ENCODE measurements at regions not wholly inside any gene's neighbourhood (a gene's known extent, or its start where the extent isn't known, plus 50 kb on each side); places are given as distances from the start of the nearest gene placed in this dataset.

DNA sequence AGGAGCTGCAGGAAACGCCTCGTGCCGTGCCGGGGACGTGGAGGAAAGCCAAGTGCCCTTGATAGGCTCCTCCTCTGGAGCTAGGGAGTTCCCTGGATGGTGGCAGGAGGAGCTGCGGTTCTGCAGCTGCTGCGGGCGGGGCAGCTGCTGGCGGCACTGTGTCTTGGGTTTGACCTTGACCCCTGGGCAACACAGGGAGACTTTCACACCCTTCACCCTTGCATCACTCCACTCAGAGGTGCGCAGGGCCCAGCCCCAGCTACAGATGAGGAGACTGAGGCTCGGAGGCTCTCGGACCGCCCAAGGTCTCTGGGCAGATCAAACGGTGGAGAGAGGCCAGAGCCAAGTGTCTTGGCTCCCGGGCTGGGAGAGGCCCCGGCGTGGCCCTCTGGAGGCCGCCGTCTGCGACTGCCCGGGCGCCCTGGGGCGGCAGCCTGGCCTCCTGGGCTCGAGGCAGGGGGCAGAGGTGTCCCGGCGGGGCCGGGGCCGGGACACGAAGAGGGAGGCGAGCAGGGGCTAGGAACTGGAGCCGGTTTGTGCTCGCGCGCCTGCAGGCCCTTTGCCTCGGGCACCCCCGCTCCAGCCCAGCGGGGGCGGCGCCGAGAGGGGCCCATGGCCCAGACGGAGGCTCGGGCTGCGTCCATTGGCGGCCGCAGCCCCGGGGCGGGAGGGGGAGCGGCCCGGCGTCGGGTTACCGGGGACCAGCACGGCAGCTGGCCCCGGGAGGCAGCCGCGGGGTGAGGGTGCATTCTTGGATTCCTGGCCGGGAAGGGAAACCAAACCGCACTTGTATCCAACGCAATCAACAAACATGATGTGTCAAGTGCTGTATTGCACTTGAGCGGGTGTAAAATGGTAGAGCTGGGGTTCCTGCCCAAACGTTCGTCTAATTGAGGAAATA is 129.6 kb upstream of the SLC1A4 start (continued):
- TF ChIP-seq, protein P1, sequence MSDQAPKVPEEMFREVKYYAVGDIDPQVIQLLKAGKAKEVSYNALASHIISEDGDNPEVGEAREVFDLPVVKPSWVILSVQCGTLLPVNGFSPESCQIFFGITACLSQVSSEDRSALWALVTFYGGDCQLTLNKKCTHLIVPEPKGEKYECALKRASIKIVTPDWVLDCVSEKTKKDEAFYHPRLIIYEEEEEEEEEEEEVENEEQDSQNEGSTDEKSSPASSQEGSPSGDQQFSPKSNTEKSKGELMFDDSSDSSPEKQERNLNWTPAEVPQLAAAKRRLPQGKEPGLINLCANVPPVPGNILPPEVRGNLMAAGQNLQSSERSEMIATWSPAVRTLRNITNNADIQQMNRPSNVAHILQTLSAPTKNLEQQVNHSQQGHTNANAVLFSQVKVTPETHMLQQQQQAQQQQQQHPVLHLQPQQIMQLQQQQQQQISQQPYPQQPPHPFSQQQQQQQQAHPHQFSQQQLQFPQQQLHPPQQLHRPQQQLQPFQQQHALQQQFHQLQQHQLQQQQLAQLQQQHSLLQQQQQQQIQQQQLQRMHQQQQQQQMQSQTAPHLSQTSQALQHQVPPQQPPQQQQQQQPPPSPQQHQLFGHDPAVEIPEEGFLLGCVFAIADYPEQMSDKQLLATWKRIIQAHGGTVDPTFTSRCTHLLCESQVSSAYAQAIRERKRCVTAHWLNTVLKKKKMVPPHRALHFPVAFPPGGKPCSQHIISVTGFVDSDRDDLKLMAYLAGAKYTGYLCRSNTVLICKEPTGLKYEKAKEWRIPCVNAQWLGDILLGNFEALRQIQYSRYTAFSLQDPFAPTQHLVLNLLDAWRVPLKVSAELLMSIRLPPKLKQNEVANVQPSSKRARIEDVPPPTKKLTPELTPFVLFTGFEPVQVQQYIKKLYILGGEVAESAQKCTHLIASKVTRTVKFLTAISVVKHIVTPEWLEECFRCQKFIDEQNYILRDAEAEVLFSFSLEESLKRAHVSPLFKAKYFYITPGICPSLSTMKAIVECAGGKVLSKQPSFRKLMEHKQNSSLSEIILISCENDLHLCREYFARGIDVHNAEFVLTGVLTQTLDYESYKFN (CRISPR knock-in tag; conservative IDR thresholded peaks at IDR 0.05): peak; percentile 46; the same call in 1 of the 2 replicates
- TF ChIP-seq HDAC6 (IDR thresholded peaks at IDR 0.05; ENCODE audit: low read depth, low read length): no peak
- TF ChIP-seq CC2D1A (CRISPR knock-in tag; IDR thresholded peaks at IDR 0.05): no peak
- no peak for TF ChIP-seq SP1 (IDR thresholded peaks at IDR 0.05)
- TF ChIP-seq SP1 (CRISPR knock-in tag; IDR thresholded peaks at IDR 0.05): no peak
- no peak for TF ChIP-seq ONECUT2 (CRISPR knock-in tag; IDR thresholded peaks at IDR 0.05)
- peak; percentile 63; the same call in 1 of the 2 replicates for TF ChIP-seq ZFY (CRISPR knock-in tag; IDR thresholded peaks at IDR 0.05)
- TF ChIP-seq, protein P2, sequence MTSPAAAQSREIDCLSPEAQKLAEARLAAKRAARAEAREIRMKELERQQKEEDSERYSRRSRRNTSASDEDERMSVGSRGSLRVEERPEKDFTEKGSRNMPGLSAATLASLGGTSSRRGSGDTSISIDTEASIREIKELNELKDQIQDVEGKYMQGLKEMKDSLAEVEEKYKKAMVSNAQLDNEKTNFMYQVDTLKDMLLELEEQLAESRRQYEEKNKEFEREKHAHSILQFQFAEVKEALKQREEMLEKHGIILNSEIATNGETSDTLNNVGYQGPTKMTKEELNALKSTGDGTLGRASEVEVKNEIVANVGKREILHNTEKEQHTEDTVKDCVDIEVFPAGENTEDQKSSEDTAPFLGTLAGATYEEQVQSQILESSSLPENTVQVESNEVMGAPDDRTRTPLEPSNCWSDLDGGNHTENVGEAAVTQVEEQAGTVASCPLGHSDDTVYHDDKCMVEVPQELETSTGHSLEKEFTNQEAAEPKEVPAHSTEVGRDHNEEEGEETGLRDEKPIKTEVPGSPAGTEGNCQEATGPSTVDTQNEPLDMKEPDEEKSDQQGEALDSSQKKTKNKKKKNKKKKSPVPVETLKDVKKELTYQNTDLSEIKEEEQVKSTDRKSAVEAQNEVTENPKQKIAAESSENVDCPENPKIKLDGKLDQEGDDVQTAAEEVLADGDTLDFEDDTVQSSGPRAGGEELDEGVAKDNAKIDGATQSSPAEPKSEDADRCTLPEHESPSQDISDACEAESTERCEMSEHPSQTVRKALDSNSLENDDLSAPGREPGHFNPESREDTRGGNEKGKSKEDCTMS (CRISPR knock-in tag; conservative IDR thresholded peaks at IDR 0.05): no peak
- TF ChIP-seq, protein P3, sequence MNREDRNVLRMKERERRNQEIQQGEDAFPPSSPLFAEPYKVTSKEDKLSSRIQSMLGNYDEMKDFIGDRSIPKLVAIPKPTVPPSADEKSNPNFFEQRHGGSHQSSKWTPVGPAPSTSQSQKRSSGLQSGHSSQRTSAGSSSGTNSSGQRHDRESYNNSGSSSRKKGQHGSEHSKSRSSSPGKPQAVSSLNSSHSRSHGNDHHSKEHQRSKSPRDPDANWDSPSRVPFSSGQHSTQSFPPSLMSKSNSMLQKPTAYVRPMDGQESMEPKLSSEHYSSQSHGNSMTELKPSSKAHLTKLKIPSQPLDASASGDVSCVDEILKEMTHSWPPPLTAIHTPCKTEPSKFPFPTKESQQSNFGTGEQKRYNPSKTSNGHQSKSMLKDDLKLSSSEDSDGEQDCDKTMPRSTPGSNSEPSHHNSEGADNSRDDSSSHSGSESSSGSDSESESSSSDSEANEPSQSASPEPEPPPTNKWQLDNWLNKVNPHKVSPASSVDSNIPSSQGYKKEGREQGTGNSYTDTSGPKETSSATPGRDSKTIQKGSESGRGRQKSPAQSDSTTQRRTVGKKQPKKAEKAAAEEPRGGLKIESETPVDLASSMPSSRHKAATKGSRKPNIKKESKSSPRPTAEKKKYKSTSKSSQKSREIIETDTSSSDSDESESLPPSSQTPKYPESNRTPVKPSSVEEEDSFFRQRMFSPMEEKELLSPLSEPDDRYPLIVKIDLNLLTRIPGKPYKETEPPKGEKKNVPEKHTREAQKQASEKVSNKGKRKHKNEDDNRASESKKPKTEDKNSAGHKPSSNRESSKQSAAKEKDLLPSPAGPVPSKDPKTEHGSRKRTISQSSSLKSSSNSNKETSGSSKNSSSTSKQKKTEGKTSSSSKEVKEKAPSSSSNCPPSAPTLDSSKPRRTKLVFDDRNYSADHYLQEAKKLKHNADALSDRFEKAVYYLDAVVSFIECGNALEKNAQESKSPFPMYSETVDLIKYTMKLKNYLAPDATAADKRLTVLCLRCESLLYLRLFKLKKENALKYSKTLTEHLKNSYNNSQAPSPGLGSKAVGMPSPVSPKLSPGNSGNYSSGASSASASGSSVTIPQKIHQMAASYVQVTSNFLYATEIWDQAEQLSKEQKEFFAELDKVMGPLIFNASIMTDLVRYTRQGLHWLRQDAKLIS (CRISPR knock-in tag; IDR thresholded peaks at IDR 0.05): no peak

Data from HepG2 (cell line).